GM12891 (cell line): ENCODE measurements at regions not wholly inside any gene's neighbourhood (a gene's known extent, or its start where the extent isn't known, plus 50 kb on each side); places are given as distances from the start of the nearest gene placed in this dataset.

Source experiments
- PAX5 ChIP-seq: IDR thresholded peaks from 2 replicates; pipeline ENCODE4 v1.6.1; 2011; ENCODE audit warnings: low read length, moderate library complexity, mild to moderate bottlenecking; ENCODE audit not compliant: insufficient read depth, severe bottlenecking
- POLR2A ChIP-seq: IDR thresholded peaks from 2 replicates; pipeline ENCODE4 v1.6.1; 2011; ENCODE audit warnings: low read depth, low read length, control low read depth
- POLR2AphosphoS5 ChIP-seq: IDR thresholded peaks from 2 replicates; pipeline ENCODE4 v1.6.1; 2011; ENCODE audit warnings: low read depth, low read length, control low read depth
- TAF1 ChIP-seq: IDR thresholded peaks from 2 replicates; pipeline ENCODE4 v1.6.1; 2011; ENCODE audit warnings: low read depth, low read length, control low read depth

DNA sequence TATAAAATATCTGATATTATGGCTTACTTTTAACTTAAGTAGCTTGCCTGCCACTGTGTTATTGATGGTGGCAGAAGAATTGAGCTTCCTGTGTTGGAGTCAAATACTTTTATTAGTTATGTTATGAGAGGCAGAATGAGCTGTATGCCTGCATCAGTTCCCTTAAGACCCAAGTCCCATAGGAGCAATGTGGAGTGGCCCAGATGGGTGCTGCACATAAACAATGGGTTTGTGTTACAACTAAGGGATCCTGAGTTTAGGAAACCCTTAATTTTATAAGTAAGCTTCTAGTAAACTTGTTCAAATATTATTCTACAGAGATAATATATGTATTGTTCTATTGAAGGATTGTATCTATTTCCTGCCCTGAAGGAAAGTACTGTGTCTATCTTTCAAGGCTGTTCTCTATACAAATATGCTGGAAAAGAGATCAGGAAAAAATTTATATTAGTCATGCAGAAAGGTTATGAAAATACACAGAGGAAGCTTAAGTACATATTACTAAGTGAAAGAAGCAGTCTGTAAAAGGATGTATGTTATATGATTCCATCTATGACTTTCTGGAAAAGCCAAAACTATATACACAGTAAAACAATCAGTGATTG lies 2018.0 kb upstream of the PCDH20 start:
- no peak for TF ChIP-seq POLR2AphosphoS5
- TF ChIP-seq POLR2A = no peak
- no peak for TF ChIP-seq TAF1
- TF ChIP-seq PAX5 = no peak
